Kidney (tissue), 13 donors: ENCODE measurements at regions not wholly inside any gene's neighbourhood (a gene's known extent, or its start where the extent isn't known, plus 50 kb on each side); places are given as distances from the start of the nearest gene placed in this dataset.

Source experiments
- DNase-seq, 5 donors: peaks; one replicate each; pipeline ENCODE4 v3.0.0-alpha.2; 2013 to 2020
- FAIRE-seq: peaks from 2 replicates; lab custom pipeline; 2012; peaks lifted over from hg19 to GRCh38; lab: Jason Lieb, UNC
- H3K27ac ChIP-seq, 2 donors: one replicate each; pipeline ENCODE4 v1.7.0; 2013; ENCODE audit warnings: low read depth in 2 of 2, low read length in 2 of 2, inconsistent platforms in 1 of 2
- H3K27me3 ChIP-seq: one replicate; pipeline ENCODE4 v1.7.1; 2013; ENCODE audit warnings: low read length, inconsistent platforms; ENCODE audit not compliant: control insufficient read depth, insufficient read depth
- H3K36me3 ChIP-seq, 3 donors: one replicate each; pipeline versions ENCODE4 v1.7.0 to v1.7.1; 2013; ENCODE audit warnings: low read length in 3 of 3, control low read depth in 1 of 3, inconsistent platforms in 1 of 3; ENCODE audit not compliant: insufficient read depth in 3 of 3, control insufficient read depth in 2 of 3
- H3K4me1 ChIP-seq, 3 donors: one replicate each; pipeline versions ENCODE4 v1.7.0 to v1.7.1; 2013; ENCODE audit warnings: low read length in 3 of 3, inconsistent platforms in 1 of 3, low read depth in 1 of 3; ENCODE audit not compliant: control insufficient read depth in 2 of 3, insufficient read depth in 2 of 3
- H3K4me3 ChIP-seq, 3 donors: one replicate each; pipeline versions ENCODE4 v1.7.0 to v1.8.1; 2013; ENCODE audit warnings: low read length in 3 of 3, control low read depth in 1 of 3, inconsistent platforms in 1 of 3
- H3K9ac ChIP-seq, 3 donors: one replicate each; pipeline versions ENCODE4 v1.7.0 to v1.7.1; 2013; ENCODE audit warnings: low read length in 3 of 3, control low read depth in 1 of 3, inconsistent platforms in 1 of 3
- H3K9me3 ChIP-seq, 3 donors: one replicate each; pipeline versions ENCODE4 v1.7.0 to v1.7.1; 2013; ENCODE audit warnings: low read length in 3 of 3, control low read depth in 1 of 3, inconsistent platforms in 1 of 3; ENCODE audit not compliant: control insufficient read depth in 2 of 3, insufficient read depth in 1 of 3
- intact Hi-C: fragments of 100-400 bp; cut with DNase I; formaldehyde crosslinking; loops from one replicate; pipeline ENCODE4 v1.11.1; 2022
- TF ChIP-seq, protein P1 (sequence below): IDR thresholded peaks from 3 replicates; pipeline ENCODE4 v1.5.1; 2012; ENCODE audit warnings: mild to moderate bottlenecking, moderate library complexity, borderline replicate concordance; ENCODE audit not compliant: insufficient read depth; ENCODE audit errors: extremely low read depth
- donor health status: control.
- donor health status: control.
- donor health status: control.
- donor health status: control.
- donor health status: control.
- donor health status: DM: yes; HTN: yes; CAD: no.
- donor health status: Normal renal cell carcinoma (clear cell type).

DNA sequence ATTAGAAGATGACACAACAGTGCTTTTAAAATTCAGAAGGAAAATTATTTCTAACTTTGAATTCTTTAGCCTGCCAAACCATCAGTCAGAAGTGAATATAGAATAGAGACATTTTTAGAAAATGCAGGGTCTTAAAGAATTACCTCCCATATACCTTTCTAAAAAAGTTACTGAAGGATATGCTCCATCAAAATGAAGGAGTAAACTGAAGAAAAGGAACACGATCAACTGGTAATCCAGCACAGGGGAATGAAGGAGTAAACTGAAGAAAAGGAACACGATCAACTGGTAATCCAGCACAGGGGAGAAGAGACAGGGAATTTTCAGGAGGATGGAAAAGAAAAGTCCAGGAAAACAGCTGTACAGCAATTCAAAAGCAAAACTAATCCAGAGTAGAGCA is 75.4 kb upstream of the LDLRAD3 start:
- no peak for DNase-seq
- Histone ChIP-seq H3K27me3 (no peaks in the 10 kb centered on the region), H3K4me3 (no peak overlapping the region), H3K4me1 (no peaks in the 10 kb centered on the region), H3K27ac (no peak overlapping the region), H3K9me3 (peaks cover 0 to 11% (median 0%) of the 10 kb centered on the region in 3 donors), H3K36me3 (no peaks in the 10 kb centered on the region), H3K9ac (no peak overlapping the region)
- intact Hi-C loops, result no loop called here
- FAIRE-seq, result no peak
- TF ChIP-seq, protein P1, sequence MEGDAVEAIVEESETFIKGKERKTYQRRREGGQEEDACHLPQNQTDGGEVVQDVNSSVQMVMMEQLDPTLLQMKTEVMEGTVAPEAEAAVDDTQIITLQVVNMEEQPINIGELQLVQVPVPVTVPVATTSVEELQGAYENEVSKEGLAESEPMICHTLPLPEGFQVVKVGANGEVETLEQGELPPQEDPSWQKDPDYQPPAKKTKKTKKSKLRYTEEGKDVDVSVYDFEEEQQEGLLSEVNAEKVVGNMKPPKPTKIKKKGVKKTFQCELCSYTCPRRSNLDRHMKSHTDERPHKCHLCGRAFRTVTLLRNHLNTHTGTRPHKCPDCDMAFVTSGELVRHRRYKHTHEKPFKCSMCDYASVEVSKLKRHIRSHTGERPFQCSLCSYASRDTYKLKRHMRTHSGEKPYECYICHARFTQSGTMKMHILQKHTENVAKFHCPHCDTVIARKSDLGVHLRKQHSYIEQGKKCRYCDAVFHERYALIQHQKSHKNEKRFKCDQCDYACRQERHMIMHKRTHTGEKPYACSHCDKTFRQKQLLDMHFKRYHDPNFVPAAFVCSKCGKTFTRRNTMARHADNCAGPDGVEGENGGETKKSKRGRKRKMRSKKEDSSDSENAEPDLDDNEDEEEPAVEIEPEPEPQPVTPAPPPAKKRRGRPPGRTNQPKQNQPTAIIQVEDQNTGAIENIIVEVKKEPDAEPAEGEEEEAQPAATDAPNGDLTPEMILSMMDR, result no peak

- Histone ChIP-seq H3K9me3 (peaks cover 0 to 7% (median 0%) of the 10 kb centered on the region in 3 donors), H3K4me3 (no peak overlapping the region), H3K4me1 (no peaks in the 10 kb centered on the region), H3K27me3 (no peaks in the 10 kb centered on the region), H3K9ac (no peak overlapping the region), H3K27ac (no peak overlapping the region), H3K36me3 (no peaks in the 10 kb centered on the region)
- TF ChIP-seq, protein P1, result no peak
- intact Hi-C loops, result no loop called here
- FAIRE-seq (no peak), DNase-seq (no peak)
Measured at GRCh38 chr11:35873721-35874120, 70.1 kb upstream of the LDLRAD3 start.

DNA sequence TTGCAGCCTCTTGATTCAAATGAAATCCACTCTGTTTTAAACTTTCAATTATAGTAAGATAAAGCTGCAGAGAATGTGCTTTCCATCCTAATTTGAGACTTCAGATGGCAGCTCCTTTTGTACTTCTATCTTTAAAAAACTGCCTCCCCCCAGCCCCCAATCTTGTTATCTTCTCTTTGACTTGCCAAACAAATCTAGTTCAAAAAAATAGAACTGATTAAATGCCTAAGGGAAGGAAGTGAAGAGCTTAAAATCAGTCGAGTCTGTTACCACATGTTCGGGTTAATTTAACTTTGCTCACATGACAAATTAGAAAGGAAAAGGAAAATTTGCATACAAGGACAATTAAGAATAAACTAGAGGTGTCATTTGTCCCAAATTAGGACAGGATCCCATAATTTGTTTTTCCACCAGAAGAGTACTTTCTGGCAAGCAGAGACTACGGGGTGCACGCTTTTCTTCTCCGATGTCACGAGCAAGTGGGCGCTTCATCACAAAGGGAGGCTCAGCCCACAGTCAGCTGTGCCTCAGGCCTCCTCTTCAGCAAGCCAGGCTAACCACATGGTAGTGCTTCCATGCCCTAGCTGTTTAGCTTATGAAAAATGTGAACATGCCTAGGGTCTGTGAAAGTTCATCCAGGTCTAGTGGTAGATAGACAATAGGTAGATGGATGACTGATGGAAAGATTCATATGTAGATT is 69.0 kb upstream of the LDLRAD3 start:
- Histone ChIP-seq H3K4me3 (no peak overlapping the region), H3K9ac (no peak overlapping the region), H3K27ac (no peak overlapping the region), H3K4me1 (no peaks in the 10 kb centered on the region), H3K36me3 (no peaks in the 10 kb centered on the region), H3K27me3 (no peaks in the 10 kb centered on the region), H3K9me3 (no peaks in the 10 kb centered on the region)
- no peak for FAIRE-seq
- intact Hi-C loops, result no loop called here
- DNase-seq, result no peak
- TF ChIP-seq, protein P1, result no peak

DNA sequence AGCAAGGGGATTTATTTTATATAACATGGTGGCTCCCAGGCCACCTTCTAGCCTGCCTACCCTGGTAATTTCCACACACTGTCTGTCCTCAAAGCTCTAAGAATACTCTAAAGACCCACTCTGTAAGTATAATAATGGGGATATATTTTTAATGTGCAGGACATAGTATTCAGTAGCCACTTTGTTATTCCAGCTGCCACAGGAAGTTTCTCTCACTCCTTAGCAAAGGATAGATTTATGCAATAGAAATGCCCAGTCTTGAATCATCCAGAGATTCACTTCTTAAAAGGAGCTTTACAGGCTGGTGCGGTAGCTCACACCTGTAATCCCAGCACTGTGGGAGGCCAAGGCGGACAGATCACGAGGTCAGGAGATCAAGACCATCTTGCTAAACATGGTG is 68.4 kb upstream of the LDLRAD3 start:
- H3K36me3 ChIP-seq, result no peaks in the 10 kb centered on the region
- intact Hi-C loops, result no loop called here
- no peaks in the 10 kb centered on the region for H3K27me3 ChIP-seq
- no peak overlapping the region for H3K9ac ChIP-seq
- TF ChIP-seq, protein P1, result no peak
- no peaks in the 10 kb centered on the region for H3K4me1 ChIP-seq
- H3K4me3 ChIP-seq, result no peak overlapping the region
- no peak overlapping the region for H3K27ac ChIP-seq
- DNase-seq (no peak), FAIRE-seq (no peak)
- no peaks in the 10 kb centered on the region for H3K9me3 ChIP-seq
